OCI-LY7 (cell line): ENCODE measurements at regions not wholly inside any gene's neighbourhood (a gene's known extent, or its start where the extent isn't known, plus 50 kb on each side); places are given as distances from the start of the nearest gene placed in this dataset.

Source experiments
- BruUV-seq: library from RNA; stranded (reverse); fragments of 400-500 nt; replicated peaks from 2 replicates; lab custom pipeline; 2021; lab: Mats Ljungman, UMichigan
- CTCF ChIA-PET: fragments of 300-600 bp; sonication (Branson Sonifier 250); formaldehyde crosslinking; loops from one replicate; lab custom pipeline; 2022; ENCODE audit warnings: antibody characterized with exemption; ENCODE audit not compliant: unreplicated experiment; lab: Charles Lee
- POLR2A ChIA-PET: fragments of 300-600 bp; sonication (Branson Sonifier 250); formaldehyde crosslinking; loops from one replicate; lab custom pipeline; 2022; ENCODE audit warnings: antibody characterized with exemption; lab: Charles Lee
- DNase-seq: peaks from one replicate; pipeline ENCODE4 v3.0.0-alpha.2; 2015; ENCODE audit warnings: low spot score
- H2AFZ ChIP-seq: fragments of 200-600 bp; sonication (generic), shearing (Covaris generic); 2 replicates; pipeline ENCODE4 v1.6.1; 2014; ENCODE audit warnings: mild to moderate bottlenecking, antibody characterized with exemption, low read length, moderate library complexity
- H3K27ac ChIP-seq: fragments of 200-600 bp; sonication (generic); 2 replicates; pipeline ENCODE4 v1.5.1; 2014; ENCODE audit warnings: mixed run types, low read depth, mild to moderate bottlenecking, moderate library complexity, low read length, inconsistent platforms; ENCODE audit not compliant: poor library complexity, severe bottlenecking
- H3K36me3 ChIP-seq: fragments of 200-600 bp; sonication (generic); 2 replicates; pipeline ENCODE4 v1.6.1; 2014; ENCODE audit warnings: mild to moderate bottlenecking, antibody characterized with exemption, low read length, moderate library complexity, mixed read lengths; ENCODE audit not compliant: insufficient read depth
- H3K4me1 ChIP-seq: fragments of 200-600 bp; sonication (generic); 2 replicates; pipeline ENCODE4 v1.5.1; 2014; ENCODE audit warnings: mild to moderate bottlenecking, low read length; ENCODE audit not compliant: insufficient read depth, poor library complexity, severe bottlenecking
- H3K4me2 ChIP-seq: fragments of 200-600 bp; sonication (generic); 2 replicates; pipeline ENCODE4 v1.6.1; 2014; ENCODE audit warnings: mild to moderate bottlenecking, low read length
- H3K4me3 ChIP-seq: fragments of 200-600 bp; sonication (generic); 2 replicates; pipeline ENCODE4 v1.5.1; 2014; ENCODE audit warnings: mild to moderate bottlenecking, low read depth, low read length; ENCODE audit not compliant: poor library complexity, severe bottlenecking
- H3K79me2 ChIP-seq: fragments of 200-600 bp; sonication (generic); 2 replicates; pipeline ENCODE4 v1.6.1; 2016; ENCODE audit warnings: low read depth, mild to moderate bottlenecking, low read length, moderate library complexity, mixed read lengths; ENCODE audit not compliant: insufficient read depth
- H3K9me2 ChIP-seq: fragments of 200-600 bp; sonication (generic); 2 replicates; pipeline ENCODE4 v1.6.1; 2016; ENCODE audit warnings: mild to moderate bottlenecking, low read length, mixed read lengths; ENCODE audit not compliant: insufficient read depth
- H3K9me3 ChIP-seq: fragments of 200-600 bp; sonication (generic); 2 replicates; pipeline ENCODE4 v1.6.1; 2014; ENCODE audit warnings: mild to moderate bottlenecking, mixed run types, low read length, mixed read lengths
- H4K20me1 ChIP-seq: fragments of 200-600 bp; sonication (generic); 2 replicates; pipeline ENCODE4 v1.6.1; 2014; ENCODE audit warnings: mild to moderate bottlenecking, antibody characterized with exemption, low read length, moderate library complexity, mixed read lengths; ENCODE audit not compliant: insufficient read depth
- CTCF ChIP-seq: fragments of 200-600 bp; sonication (generic); conservative IDR thresholded peaks from 2 replicates; pipeline ENCODE4 v1.5.1; 2014; ENCODE audit warnings: mild to moderate bottlenecking, antibody characterized with exemption, low read length, moderate library complexity, mixed read lengths
- EZH2phosphoT487 ChIP-seq: fragments of 200-600 bp; sonication (generic); IDR thresholded peaks from 2 replicates; pipeline ENCODE4 v1.6.1; 2018; ENCODE audit warnings: low read depth, borderline replicate concordance, mild to moderate bottlenecking, mixed run types, antibody characterized with exemption, low read length, moderate library complexity, mixed read lengths
- intact Hi-C: fragments of 100-400 bp; cut with micrococcal nuclease; formaldehyde crosslinking; loops from one replicate; pipeline ENCODE4 v1.10.0; 2022; ENCODE audit not compliant: unreplicated experiment

GRCh38 chr3:69639851-69640250 is 99.4 kb upstream of the MITF start:
- no peaks in the 10 kb centered on the region for H4K20me1 ChIP-seq
- no peaks in the 10 kb centered on the region for H3K4me1 ChIP-seq
- CTCF ChIA-PET = no interaction called here
- H3K27ac ChIP-seq = no peak overlapping the region
- no peaks in the 10 kb centered on the region for H3K9me3 ChIP-seq
- no peaks in the 10 kb centered on the region for H3K79me2 ChIP-seq
- H2AFZ ChIP-seq = no peak overlapping the region
- no peak overlapping the region for H3K4me2 ChIP-seq
- no peaks in the 10 kb centered on the region for H3K36me3 ChIP-seq
- H3K9me2 ChIP-seq = no peaks in the 10 kb centered on the region
- BruUV-seq = no TSS peak
- no peak for DNase-seq
- no peak overlapping the region for H3K4me3 ChIP-seq
- POLR2A ChIA-PET = no interaction called here
- intact Hi-C loops = no loop called here
- TF ChIP-seq CTCF (no peak), EZH2phosphoT487 (no peak)

GRCh38 chr3:69628951-69629350 is 110.3 kb upstream of the MITF start:
- no peak overlapping the region for H3K4me2 ChIP-seq
- no peaks in the 10 kb centered on the region for H3K9me3 ChIP-seq
- H3K79me2 ChIP-seq = no peaks in the 10 kb centered on the region
- H4K20me1 ChIP-seq = no peaks in the 10 kb centered on the region
- no peaks in the 10 kb centered on the region for H3K9me2 ChIP-seq
- CTCF ChIA-PET = no interaction called here
- no peak overlapping the region for H2AFZ ChIP-seq
- BruUV-seq = no TSS peak
- intact Hi-C loops = no loop called here
- H3K27ac ChIP-seq = no peak overlapping the region
- POLR2A ChIA-PET = no interaction called here
- no peaks in the 10 kb centered on the region for H3K36me3 ChIP-seq
- H3K4me3 ChIP-seq = no peak overlapping the region
- no peak for DNase-seq
- no peak for TF ChIP-seq EZH2phosphoT487
- no peak for TF ChIP-seq CTCF
- H3K4me1 ChIP-seq = no peaks in the 10 kb centered on the region

- H3K79me2 ChIP-seq = no peaks in the 10 kb centered on the region
- ChIA-PET CTCF (no interaction called here), POLR2A (no interaction called here)
- no peak overlapping the region for H3K27ac ChIP-seq
- no peak overlapping the region for H3K4me2 ChIP-seq
- H3K4me3 ChIP-seq = no peak overlapping the region
- no peaks in the 10 kb centered on the region for H3K36me3 ChIP-seq
- no TSS peak for BruUV-seq
- no peaks in the 10 kb centered on the region for H3K4me1 ChIP-seq
- H2AFZ ChIP-seq = no peak overlapping the region
- intact Hi-C loops = no loop called here
- H3K9me2 ChIP-seq = no peaks in the 10 kb centered on the region
- H4K20me1 ChIP-seq = no peaks in the 10 kb centered on the region
- no peak for TF ChIP-seq CTCF
- no peak for TF ChIP-seq EZH2phosphoT487
- no peak for DNase-seq
- no peaks in the 10 kb centered on the region for H3K9me3 ChIP-seq
Observed at GRCh38 chr3:69613286-69613685, 126.0 kb upstream of the MITF start.
